ENCODE measurements at regions not wholly inside any gene's neighbourhood (a gene's known extent, or its start where the extent isn't known, plus 50 kb on each side); places are given as distances from the start of the nearest gene placed in this dataset.

DNA sequence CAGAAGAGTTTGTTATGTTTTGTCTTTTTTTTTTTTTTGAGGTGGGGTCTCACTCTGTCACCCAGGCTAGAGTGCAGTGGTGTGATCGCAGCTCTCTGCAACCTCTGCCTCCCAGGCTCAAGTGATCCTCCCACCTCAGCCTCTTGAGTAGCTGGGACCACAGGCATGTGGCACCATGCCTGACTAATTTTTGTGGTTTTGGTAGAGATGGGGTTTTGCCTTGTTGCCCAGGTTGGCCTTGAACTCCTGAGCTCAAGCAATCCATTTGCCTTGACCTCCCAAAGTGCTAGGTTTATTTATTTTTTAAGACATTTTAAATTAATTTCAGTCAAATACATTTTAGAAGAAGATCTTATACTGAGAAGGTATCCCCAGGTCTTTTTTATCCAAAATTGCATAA is 366.7 kb downstream of the KCNJ2 start (continued):
- TF ChIP-seq, protein P1, sequence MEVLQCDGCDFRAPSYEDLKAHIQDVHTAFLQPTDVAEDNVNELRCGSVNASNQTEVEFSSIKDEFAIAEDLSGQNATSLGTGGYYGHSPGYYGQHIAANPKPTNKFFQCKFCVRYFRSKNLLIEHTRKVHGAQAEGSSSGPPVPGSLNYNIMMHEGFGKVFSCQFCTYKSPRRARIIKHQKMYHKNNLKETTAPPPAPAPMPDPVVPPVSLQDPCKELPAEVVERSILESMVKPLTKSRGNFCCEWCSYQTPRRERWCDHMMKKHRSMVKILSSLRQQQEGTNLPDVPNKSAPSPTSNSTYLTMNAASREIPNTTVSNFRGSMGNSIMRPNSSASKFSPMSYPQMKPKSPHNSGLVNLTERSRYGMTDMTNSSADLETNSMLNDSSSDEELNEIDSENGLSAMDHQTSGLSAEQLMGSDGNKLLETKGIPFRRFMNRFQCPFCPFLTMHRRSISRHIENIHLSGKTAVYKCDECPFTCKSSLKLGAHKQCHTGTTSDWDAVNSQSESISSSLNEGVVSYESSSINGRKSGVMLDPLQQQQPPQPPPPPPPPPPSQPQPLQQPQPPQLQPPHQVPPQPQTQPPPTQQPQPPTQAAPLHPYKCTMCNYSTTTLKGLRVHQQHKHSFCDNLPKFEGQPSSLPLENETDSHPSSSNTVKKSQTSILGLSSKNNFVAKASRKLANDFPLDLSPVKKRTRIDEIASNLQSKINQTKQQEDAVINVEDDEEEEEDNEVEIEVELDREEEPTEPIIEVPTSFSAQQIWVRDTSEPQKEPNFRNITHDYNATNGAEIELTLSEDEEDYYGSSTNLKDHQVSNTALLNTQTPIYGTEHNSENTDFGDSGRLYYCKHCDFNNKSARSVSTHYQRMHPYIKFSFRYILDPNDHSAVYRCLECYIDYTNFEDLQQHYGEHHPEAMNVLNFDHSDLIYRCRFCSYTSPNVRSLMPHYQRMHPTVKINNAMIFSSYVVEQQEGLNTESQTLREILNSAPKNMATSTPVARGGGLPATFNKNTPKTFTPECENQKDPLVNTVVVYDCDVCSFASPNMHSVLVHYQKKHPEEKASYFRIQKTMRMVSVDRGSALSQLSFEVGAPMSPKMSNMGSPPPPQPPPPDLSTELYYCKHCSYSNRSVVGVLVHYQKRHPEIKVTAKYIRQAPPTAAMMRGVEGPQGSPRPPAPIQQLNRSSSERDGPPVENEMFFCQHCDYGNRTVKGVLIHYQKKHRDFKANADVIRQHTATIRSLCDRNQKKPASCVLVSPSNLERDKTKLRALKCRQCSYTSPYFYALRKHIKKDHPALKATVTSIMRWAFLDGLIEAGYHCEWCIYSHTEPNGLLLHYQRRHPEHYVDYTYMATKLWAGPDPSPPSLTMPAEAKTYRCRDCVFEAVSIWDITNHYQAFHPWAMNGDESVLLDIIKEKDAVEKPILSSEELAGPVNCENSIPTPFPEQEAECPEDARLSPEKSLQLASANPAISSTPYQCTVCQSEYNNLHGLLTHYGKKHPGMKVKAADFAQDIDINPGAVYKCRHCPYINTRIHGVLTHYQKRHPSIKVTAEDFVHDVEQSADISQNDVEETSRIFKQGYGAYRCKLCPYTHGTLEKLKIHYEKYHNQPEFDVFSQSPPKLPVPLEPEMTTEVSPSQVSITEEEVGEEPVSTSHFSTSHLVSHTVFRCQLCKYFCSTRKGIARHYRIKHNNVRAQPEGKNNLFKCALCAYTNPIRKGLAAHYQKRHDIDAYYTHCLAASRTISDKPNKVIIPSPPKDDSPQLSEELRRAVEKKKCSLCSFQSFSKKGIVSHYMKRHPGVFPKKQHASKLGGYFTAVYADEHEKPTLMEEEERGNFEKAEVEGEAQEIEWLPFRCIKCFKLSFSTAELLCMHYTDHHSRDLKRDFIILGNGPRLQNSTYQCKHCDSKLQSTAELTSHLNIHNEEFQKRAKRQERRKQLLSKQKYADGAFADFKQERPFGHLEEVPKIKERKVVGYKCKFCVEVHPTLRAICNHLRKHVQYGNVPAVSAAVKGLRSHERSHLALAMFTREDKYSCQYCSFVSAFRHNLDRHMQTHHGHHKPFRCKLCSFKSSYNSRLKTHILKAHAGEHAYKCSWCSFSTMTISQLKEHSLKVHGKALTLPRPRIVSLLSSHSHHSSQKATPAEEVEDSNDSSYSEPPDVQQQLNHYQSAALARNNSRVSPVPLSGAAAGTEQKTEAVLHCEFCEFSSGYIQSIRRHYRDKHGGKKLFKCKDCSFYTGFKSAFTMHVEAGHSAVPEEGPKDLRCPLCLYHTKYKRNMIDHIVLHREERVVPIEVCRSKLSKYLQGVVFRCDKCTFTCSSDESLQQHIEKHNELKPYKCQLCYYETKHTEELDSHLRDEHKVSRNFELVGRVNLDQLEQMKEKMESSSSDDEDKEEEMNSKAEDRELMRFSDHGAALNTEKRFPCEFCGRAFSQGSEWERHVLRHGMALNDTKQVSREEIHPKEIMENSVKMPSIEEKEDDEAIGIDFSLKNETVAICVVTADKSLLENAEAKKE (CRISPR knock-in tag; IDR thresholded peaks at IDR 0.05) = no peak
- TF ChIP-seq STAT1 (IDR thresholded peaks at IDR 0.05; ENCODE audit: unreplicated experiment) (no peak), POLR2AphosphoS5 (IDR thresholded peaks at IDR 0.05; ENCODE audit: low read depth) (no peak), EZH2phosphoT487 (IDR thresholded peaks at IDR 0.05; ENCODE audit: unreplicated experiment) (no peak)
- TF ChIP-seq, protein P2, sequence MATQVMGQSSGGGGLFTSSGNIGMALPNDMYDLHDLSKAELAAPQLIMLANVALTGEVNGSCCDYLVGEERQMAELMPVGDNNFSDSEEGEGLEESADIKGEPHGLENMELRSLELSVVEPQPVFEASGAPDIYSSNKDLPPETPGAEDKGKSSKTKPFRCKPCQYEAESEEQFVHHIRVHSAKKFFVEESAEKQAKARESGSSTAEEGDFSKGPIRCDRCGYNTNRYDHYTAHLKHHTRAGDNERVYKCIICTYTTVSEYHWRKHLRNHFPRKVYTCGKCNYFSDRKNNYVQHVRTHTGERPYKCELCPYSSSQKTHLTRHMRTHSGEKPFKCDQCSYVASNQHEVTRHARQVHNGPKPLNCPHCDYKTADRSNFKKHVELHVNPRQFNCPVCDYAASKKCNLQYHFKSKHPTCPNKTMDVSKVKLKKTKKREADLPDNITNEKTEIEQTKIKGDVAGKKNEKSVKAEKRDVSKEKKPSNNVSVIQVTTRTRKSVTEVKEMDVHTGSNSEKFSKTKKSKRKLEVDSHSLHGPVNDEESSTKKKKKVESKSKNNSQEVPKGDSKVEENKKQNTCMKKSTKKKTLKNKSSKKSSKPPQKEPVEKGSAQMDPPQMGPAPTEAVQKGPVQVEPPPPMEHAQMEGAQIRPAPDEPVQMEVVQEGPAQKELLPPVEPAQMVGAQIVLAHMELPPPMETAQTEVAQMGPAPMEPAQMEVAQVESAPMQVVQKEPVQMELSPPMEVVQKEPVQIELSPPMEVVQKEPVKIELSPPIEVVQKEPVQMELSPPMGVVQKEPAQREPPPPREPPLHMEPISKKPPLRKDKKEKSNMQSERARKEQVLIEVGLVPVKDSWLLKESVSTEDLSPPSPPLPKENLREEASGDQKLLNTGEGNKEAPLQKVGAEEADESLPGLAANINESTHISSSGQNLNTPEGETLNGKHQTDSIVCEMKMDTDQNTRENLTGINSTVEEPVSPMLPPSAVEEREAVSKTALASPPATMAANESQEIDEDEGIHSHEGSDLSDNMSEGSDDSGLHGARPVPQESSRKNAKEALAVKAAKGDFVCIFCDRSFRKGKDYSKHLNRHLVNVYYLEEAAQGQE (IDR thresholded peaks at IDR 0.05; ENCODE audit: unreplicated experiment) = no peak

All from GM23338 (cell line).